Tibial nerve (tissue), 4 donors: ENCODE measurements at regions not wholly inside any gene's neighbourhood (a gene's known extent, or its start where the extent isn't known, plus 50 kb on each side); places are given as distances from the start of the nearest gene placed in this dataset.

Experiments
- DNase-seq, 2 donors: peaks; one replicate each; pipeline ENCODE4 v3.0.0-alpha.2; 2019; ENCODE audit warnings: low spot score in 2 of 2
- H3K27ac ChIP-seq, 4 donors: fragments of 200-600 bp; sonication (generic) in 3 of 4; one replicate each; pipeline ENCODE4 v1.5.1; 2017 to 2019; ENCODE audit warnings: mild to moderate bottlenecking in 1 of 4
- H3K27me3 ChIP-seq, 2 donors: fragments of 200-600 bp; sonication (generic) in 1 of 2; one replicate each; pipeline versions ENCODE4 v1.5.1 to v1.6.0; 2017 to 2019
- H3K36me3 ChIP-seq, 3 donors: fragments of 200-600 bp; sonication (generic); one replicate each; pipeline ENCODE4 v1.5.1; 2018 to 2019
- H3K4me1 ChIP-seq, 4 donors: fragments of 200-600 bp; sonication (generic) in 3 of 4; one replicate each; pipeline ENCODE4 v1.5.1; 2017 to 2019
- H3K4me3 ChIP-seq, 4 donors: fragments of 200-600 bp; sonication (generic) in 3 of 4; one replicate each; pipeline ENCODE4 v1.5.1; 2017 to 2019; ENCODE audit warnings: mild to moderate bottlenecking in 1 of 4, moderate library complexity in 1 of 4
- H3K9me3 ChIP-seq, 4 donors: fragments of 200-600 bp; sonication (generic) in 3 of 4; one replicate each; pipeline ENCODE4 v1.5.1; 2017 to 2019
- CTCF ChIP-seq, 5 experiments: fragments of 200-600 bp in 3 of 5; fragments of 450-650 bp in 2 of 5; sonication (generic) in 3 of 5; IDR thresholded peaks; one replicate each; pipeline ENCODE4 v1.5.1; 2016 to 2019; ENCODE audit warnings: antibody characterized with exemption in 5 of 5, mild to moderate bottlenecking in 3 of 5, moderate library complexity in 2 of 5
- EP300 ChIP-seq, 2 donors: sonication (generic); formaldehyde crosslinking; IDR thresholded peaks; one replicate each; pipeline ENCODE4 v1.6.1; 2017; ENCODE audit warnings: antibody characterized with exemption in 2 of 2, mild to moderate bottlenecking in 1 of 2
- POLR2A ChIP-seq, 2 donors: fragments of 450-650 bp; IDR thresholded peaks; one replicate each; pipeline ENCODE4 v1.6.1; 2017; ENCODE audit warnings: antibody characterized with exemption in 2 of 2, mild to moderate bottlenecking in 2 of 2, moderate library complexity in 2 of 2
- WGBS, 2 donors: methylation state at CpG; one replicate each; pipeline ENCODE4 v1.1.5; 2018; 5-methylcytosine and 5-hydroxymethylcytosine counted together

DNA sequence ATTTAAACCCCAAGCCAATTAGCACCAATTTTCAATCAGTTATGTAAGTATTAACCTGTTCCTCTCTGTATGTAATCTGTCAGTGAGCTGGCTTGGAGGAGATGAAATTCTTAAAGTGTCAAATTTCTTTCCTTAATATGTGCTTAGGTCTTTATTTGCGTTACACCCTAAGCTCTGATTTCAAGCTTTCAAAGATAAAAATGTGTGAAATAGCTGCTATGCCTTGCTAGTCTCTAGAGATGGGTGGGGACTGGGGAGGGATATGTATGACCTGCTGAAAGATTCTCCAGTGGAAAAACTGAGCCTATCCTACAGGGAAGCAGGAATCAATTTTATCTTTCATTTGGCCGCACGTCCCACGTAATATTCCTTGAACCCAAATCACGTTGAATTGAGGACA lies 264.5 kb downstream of the RND3 start:
- Histone ChIP-seq H3K27ac (no peak overlapping the region), H3K4me3 (no peak overlapping the region), H3K36me3 (no peaks in the 10 kb centered on the region), H3K27me3 (no peaks in the 10 kb centered on the region), H3K9me3 (no peaks in the 10 kb centered on the region), H3K4me1 (no peaks in the 10 kb centered on the region)
- DNase-seq, result no peak
- WGBS, 2 donors, result 82 to 89% methylated on average over 5 of the region's 5 CpGs
- TF ChIP-seq POLR2A (IDR thresholded peaks at IDR 0.05), result no peak
- no peak for TF ChIP-seq EP300 (IDR thresholded peaks at IDR 0.05)
- no peak for TF ChIP-seq CTCF (IDR thresholded peaks at IDR 0.05)

DNA sequence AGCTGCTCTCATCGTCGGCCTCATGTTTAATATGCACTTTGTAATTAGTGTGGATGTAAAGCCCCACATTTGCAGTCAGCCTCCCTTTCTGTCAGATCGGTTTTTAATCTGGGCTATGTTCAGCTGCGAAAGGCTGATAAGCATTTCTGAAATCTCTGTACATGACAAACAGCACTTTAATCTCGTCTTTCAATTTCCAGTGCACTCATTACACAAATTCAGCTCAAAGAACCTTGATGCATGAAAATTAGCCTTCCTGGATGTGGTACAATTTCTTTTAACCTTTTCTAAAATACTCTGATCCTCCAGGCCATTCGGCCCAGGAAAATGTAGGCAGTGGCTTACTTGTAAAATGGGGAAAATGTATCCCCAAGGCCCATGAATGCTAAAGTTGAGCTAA lies 265.1 kb downstream of the RND3 start:
- Histone ChIP-seq H3K4me3 (no peak overlapping the region), H3K9me3 (no peaks in the 10 kb centered on the region), H3K4me1 (no peaks in the 10 kb centered on the region), H3K27me3 (no peaks in the 10 kb centered on the region), H3K27ac (no peak overlapping the region), H3K36me3 (no peaks in the 10 kb centered on the region)
- DNase-seq, result no peak
- TF ChIP-seq CTCF (IDR thresholded peaks at IDR 0.05) (no peak), EP300 (IDR thresholded peaks at IDR 0.05) (no peak), POLR2A (IDR thresholded peaks at IDR 0.05) (no peak)
- WGBS, 2 donors, result 87 to 93% methylated on average over 6 of the region's 6 CpGs

- 73 to 80% methylated on average over 2 of the region's 2 CpGs for WGBS, 2 donors
- no peak for DNase-seq
Observed at GRCh38 chr2:150219861-150220260, 267.6 kb downstream of the RND3 start.

GRCh38 chr2:150215041-150215440 lies 272.4 kb downstream of the RND3 start:
- no peaks in the 10 kb centered on the region for H3K4me1 ChIP-seq
- WGBS, 2 donors, result 89 to 98% methylated on average over 1 of the region's 1 CpG
- no peak for TF ChIP-seq EP300 (IDR thresholded peaks at IDR 0.05)
- TF ChIP-seq POLR2A (IDR thresholded peaks at IDR 0.05), result no peak
- TF ChIP-seq CTCF (IDR thresholded peaks at IDR 0.05), result no peak
- H3K36me3 ChIP-seq, result no peaks in the 10 kb centered on the region
- no peak overlapping the region for H3K4me3 ChIP-seq
- no peak for DNase-seq
- H3K27ac ChIP-seq, result no peak overlapping the region
- H3K27me3 ChIP-seq, result no peaks in the 10 kb centered on the region
- H3K9me3 ChIP-seq, result no peaks in the 10 kb centered on the region

More at GRCh38 chr2:150219861-150220260, 267.6 kb downstream of the RND3 start:
- no peaks in the 10 kb centered on the region for H3K27me3 ChIP-seq
- no peak overlapping the region for H3K27ac ChIP-seq
- no peaks in the 10 kb centered on the region for H3K4me1 ChIP-seq
- no peak overlapping the region for H3K4me3 ChIP-seq
- TF ChIP-seq POLR2A (IDR thresholded peaks at IDR 0.05) (no peak), EP300 (IDR thresholded peaks at IDR 0.05) (no peak), CTCF (IDR thresholded peaks at IDR 0.05) (no peak)
- no peaks in the 10 kb centered on the region for H3K9me3 ChIP-seq
- no peaks in the 10 kb centered on the region for H3K36me3 ChIP-seq

- Histone ChIP-seq H3K4me3 (no peak overlapping the region), H3K27ac (no peak overlapping the region), H3K4me1 (no peaks in the 10 kb centered on the region), H3K36me3 (no peaks in the 10 kb centered on the region), H3K27me3 (no peaks in the 10 kb centered on the region), H3K9me3 (no peaks in the 10 kb centered on the region)
- no peak for TF ChIP-seq EP300 (IDR thresholded peaks at IDR 0.05)
- TF ChIP-seq POLR2A (IDR thresholded peaks at IDR 0.05), result no peak
- no peak for TF ChIP-seq CTCF (IDR thresholded peaks at IDR 0.05)
- WGBS, 2 donors, result 36 to 50% methylated on average over 1 of the region's 1 CpG
- DNase-seq, result no peak
Observed at GRCh38 chr2:150214626-150215025, 272.8 kb downstream of the RND3 start.
